ENCODE measurements at regions not wholly inside any gene's neighbourhood (a gene's known extent, or its start where the extent isn't known, plus 50 kb on each side); places are given as distances from the start of the nearest gene placed in this dataset.

DNA sequence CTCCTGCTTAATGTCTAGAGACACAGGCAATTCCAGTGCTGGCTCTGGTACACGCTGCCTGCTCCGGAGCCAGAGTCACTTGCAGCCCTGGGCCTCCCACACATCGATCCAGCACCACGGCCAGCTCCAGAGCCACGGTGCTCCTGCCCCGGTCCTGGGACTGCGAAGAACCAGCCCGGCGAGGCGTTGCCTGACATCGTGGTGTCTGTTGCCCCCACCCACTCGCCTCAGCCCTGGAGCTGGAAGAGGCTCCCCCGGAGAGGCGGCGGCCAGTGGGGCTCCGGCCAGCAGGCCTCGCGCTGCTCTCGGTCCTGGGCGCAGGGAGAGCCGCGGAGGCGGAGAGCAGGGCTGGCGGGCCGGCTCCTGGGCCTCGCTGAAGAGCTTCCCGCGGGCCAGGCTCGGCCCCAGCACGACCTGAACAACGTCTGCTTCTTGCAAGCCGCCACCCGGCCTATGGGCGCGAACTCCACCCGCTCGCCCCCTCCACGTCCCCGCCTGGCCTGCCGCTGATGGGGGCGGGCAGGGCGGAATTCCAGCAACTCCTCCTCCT is 364.8 kb downstream of the CEP170 start:
- TF ChIP-seq, protein P1, sequence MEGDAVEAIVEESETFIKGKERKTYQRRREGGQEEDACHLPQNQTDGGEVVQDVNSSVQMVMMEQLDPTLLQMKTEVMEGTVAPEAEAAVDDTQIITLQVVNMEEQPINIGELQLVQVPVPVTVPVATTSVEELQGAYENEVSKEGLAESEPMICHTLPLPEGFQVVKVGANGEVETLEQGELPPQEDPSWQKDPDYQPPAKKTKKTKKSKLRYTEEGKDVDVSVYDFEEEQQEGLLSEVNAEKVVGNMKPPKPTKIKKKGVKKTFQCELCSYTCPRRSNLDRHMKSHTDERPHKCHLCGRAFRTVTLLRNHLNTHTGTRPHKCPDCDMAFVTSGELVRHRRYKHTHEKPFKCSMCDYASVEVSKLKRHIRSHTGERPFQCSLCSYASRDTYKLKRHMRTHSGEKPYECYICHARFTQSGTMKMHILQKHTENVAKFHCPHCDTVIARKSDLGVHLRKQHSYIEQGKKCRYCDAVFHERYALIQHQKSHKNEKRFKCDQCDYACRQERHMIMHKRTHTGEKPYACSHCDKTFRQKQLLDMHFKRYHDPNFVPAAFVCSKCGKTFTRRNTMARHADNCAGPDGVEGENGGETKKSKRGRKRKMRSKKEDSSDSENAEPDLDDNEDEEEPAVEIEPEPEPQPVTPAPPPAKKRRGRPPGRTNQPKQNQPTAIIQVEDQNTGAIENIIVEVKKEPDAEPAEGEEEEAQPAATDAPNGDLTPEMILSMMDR (conservative IDR thresholded peaks at IDR 0.05; ENCODE audit: low read depth in 2 of 2) = no peak
- no peak for TF ChIP-seq EZH2 (IDR thresholded peaks at IDR 0.05; ENCODE audit: low read depth, unreplicated experiment)
- no peak for TF ChIP-seq POLR2AphosphoS5 (IDR thresholded peaks at IDR 0.05; ENCODE audit: low read depth)
- TF ChIP-seq NANOG (IDR thresholded peaks at IDR 0.05; ENCODE audit: borderline replicate concordance) = no peak
- no peak for TF ChIP-seq EZH2phosphoT487 (IDR thresholded peaks at IDR 0.05; ENCODE audit: unreplicated experiment)
- TF ChIP-seq, protein P2, sequence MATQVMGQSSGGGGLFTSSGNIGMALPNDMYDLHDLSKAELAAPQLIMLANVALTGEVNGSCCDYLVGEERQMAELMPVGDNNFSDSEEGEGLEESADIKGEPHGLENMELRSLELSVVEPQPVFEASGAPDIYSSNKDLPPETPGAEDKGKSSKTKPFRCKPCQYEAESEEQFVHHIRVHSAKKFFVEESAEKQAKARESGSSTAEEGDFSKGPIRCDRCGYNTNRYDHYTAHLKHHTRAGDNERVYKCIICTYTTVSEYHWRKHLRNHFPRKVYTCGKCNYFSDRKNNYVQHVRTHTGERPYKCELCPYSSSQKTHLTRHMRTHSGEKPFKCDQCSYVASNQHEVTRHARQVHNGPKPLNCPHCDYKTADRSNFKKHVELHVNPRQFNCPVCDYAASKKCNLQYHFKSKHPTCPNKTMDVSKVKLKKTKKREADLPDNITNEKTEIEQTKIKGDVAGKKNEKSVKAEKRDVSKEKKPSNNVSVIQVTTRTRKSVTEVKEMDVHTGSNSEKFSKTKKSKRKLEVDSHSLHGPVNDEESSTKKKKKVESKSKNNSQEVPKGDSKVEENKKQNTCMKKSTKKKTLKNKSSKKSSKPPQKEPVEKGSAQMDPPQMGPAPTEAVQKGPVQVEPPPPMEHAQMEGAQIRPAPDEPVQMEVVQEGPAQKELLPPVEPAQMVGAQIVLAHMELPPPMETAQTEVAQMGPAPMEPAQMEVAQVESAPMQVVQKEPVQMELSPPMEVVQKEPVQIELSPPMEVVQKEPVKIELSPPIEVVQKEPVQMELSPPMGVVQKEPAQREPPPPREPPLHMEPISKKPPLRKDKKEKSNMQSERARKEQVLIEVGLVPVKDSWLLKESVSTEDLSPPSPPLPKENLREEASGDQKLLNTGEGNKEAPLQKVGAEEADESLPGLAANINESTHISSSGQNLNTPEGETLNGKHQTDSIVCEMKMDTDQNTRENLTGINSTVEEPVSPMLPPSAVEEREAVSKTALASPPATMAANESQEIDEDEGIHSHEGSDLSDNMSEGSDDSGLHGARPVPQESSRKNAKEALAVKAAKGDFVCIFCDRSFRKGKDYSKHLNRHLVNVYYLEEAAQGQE (IDR thresholded peaks at IDR 0.05; ENCODE audit: unreplicated experiment) = peak; percentile 73
- TF ChIP-seq JUNB (IDR thresholded peaks at IDR 0.05; ENCODE audit: unreplicated experiment) = no peak
- no peak for TF ChIP-seq STAT1 (IDR thresholded peaks at IDR 0.05; ENCODE audit: unreplicated experiment)
- no peak for TF ChIP-seq ZNF114 (CRISPR knock-in tag; IDR thresholded peaks at IDR 0.05)
- TF ChIP-seq, protein P3, sequence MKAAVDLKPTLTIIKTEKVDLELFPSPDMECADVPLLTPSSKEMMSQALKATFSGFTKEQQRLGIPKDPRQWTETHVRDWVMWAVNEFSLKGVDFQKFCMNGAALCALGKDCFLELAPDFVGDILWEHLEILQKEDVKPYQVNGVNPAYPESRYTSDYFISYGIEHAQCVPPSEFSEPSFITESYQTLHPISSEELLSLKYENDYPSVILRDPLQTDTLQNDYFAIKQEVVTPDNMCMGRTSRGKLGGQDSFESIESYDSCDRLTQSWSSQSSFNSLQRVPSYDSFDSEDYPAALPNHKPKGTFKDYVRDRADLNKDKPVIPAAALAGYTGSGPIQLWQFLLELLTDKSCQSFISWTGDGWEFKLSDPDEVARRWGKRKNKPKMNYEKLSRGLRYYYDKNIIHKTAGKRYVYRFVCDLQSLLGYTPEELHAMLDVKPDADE (IDR thresholded peaks at IDR 0.05) = no peak

Measured in GM23338 (cell line).